ENCODE measurements at regions not wholly inside any gene's neighbourhood (a gene's known extent, or its start where the extent isn't known, plus 50 kb on each side); places are given as distances from the start of the nearest gene placed in this dataset.
"Not testable (repeated sequence)": the region's sequence is repeated elsewhere in the genome, so short reads cannot be mapped to it uniquely, and the experiment has no call there.

GRCh38 chr11:97745515-97746050 lies 1275.2 kb upstream of the CNTN5 start:
- no peak for DNase-seq (ENCODE audit: low spot score)

GRCh38 chr11:97746818-97747217 lies 1273.9 kb upstream of the CNTN5 start:
- DNase-seq (ENCODE audit: low spot score), result no peak

GRCh38 chr11:97751405-97751804 lies 1269.3 kb upstream of the CNTN5 start:
- DNase-seq (ENCODE audit: low spot score), result no peak

- no peak for DNase-seq (ENCODE audit: low spot score)
Measured at GRCh38 chr11:97751952-97752351, 1268.8 kb upstream of the CNTN5 start.

GRCh38 chr11:97754976-97755375 lies 1265.8 kb upstream of the CNTN5 start:
- DNase-seq (ENCODE audit: low spot score), result no peak

- DNase-seq (ENCODE audit: low spot score), result no peak
Measured at GRCh38 chr11:97756571-97757335, 1264.0 kb upstream of the CNTN5 start.

GRCh38 chr11:97761175-97761574 lies 1259.6 kb upstream of the CNTN5 start:
- DNase-seq (ENCODE audit: low spot score), result no peak

- no peak for DNase-seq (ENCODE audit: low spot score)
Measured at GRCh38 chr11:97764193-97764592, 1256.6 kb upstream of the CNTN5 start.

- no peak for DNase-seq (ENCODE audit: low spot score)
Measured at GRCh38 chr11:97764605-97765004, 1256.1 kb upstream of the CNTN5 start.

GRCh38 chr11:97770570-97770969 lies 1250.2 kb upstream of the CNTN5 start:
- DNase-seq (ENCODE audit: low spot score), result no peak

GRCh38 chr11:97772705-97773104 lies 1248.0 kb upstream of the CNTN5 start:
- peak; percentile 57 for DNase-seq (ENCODE audit: low spot score)

GRCh38 chr11:97784388-97784787 lies 1236.4 kb upstream of the CNTN5 start:
- DNase-seq (ENCODE audit: low spot score), result not testable (repeated sequence)

- no peak for DNase-seq (ENCODE audit: low spot score)
Measured at GRCh38 chr11:97786961-97787360, 1233.8 kb upstream of the CNTN5 start.

GRCh38 chr11:97794876-97795275 lies 1225.9 kb upstream of the CNTN5 start:
- DNase-seq (ENCODE audit: low spot score), result peak; percentile 35

GRCh38 chr11:97800891-97801290 lies 1219.9 kb upstream of the CNTN5 start:
- no peak for DNase-seq (ENCODE audit: low spot score)

- DNase-seq (ENCODE audit: low spot score), result no peak
Measured at GRCh38 chr11:97814325-97814959, 1206.3 kb upstream of the CNTN5 start.

GRCh38 chr11:97815667-97816066 lies 1205.1 kb upstream of the CNTN5 start:
- no peak for DNase-seq (ENCODE audit: low spot score)

- no peak for DNase-seq (ENCODE audit: low spot score)
Measured at GRCh38 chr11:97832451-97832850, 1188.3 kb upstream of the CNTN5 start.

GRCh38 chr11:97833412-97833811 lies 1187.3 kb upstream of the CNTN5 start:
- no peak for DNase-seq (ENCODE audit: low spot score)

GRCh38 chr11:97844016-97844415 lies 1176.7 kb upstream of the CNTN5 start:
- DNase-seq (ENCODE audit: low spot score), result no peak

- no peak for DNase-seq (ENCODE audit: low spot score)
Measured at GRCh38 chr11:97847730-97848129, 1173.0 kb upstream of the CNTN5 start.

GRCh38 chr11:97850701-97851100 lies 1170.0 kb upstream of the CNTN5 start:
- DNase-seq (ENCODE audit: low spot score), result no peak

- no peak for DNase-seq (ENCODE audit: low spot score)
Measured at GRCh38 chr11:97854357-97854756, 1166.4 kb upstream of the CNTN5 start.

Measured in umbilical cord (tissue), 1 donor.